Spleen (tissue), 3 donors: ENCODE measurements at regions not wholly inside any gene's neighbourhood (a gene's known extent, or its start where the extent isn't known, plus 50 kb on each side); places are given as distances from the start of the nearest gene placed in this dataset.

Experiments
- POLR2A ChIP-seq, 3 donors: fragments of 450-650 bp; IDR thresholded peaks; one replicate each; pipeline ENCODE4 v1.5.1; 2017; ENCODE audit warnings: antibody characterized with exemption in 3 of 3, mild to moderate bottlenecking in 1 of 3
- POLR2AphosphoS5 ChIP-seq, 3 donors: sonication (generic); formaldehyde crosslinking; IDR thresholded peaks; one replicate each; pipeline ENCODE4 v1.5.1; 2017; ENCODE audit warnings: antibody characterized with exemption in 3 of 3

GRCh38 chr14:48723841-48724495 is 862.2 kb downstream of the RPS29 start:
- TF ChIP-seq POLR2A (IDR thresholded peaks at IDR 0.05) (no peak), POLR2AphosphoS5 (IDR thresholded peaks at IDR 0.05) (no peak)
